HG03575 (cell line): ENCODE measurements at regions not wholly inside any gene's neighbourhood (a gene's known extent, or its start where the extent isn't known, plus 50 kb on each side); places are given as distances from the start of the nearest gene placed in this dataset.

Source experiments
- ATAC-seq: cut with Tn5 transposase; IDR thresholded peaks from one replicate; pipeline ENCODE4 v1.9.1; 2021; ENCODE audit not compliant: unreplicated experiment, insufficient number of reproducible peaks, low FRiP score; ENCODE audit errors: extremely low read depth

DNA sequence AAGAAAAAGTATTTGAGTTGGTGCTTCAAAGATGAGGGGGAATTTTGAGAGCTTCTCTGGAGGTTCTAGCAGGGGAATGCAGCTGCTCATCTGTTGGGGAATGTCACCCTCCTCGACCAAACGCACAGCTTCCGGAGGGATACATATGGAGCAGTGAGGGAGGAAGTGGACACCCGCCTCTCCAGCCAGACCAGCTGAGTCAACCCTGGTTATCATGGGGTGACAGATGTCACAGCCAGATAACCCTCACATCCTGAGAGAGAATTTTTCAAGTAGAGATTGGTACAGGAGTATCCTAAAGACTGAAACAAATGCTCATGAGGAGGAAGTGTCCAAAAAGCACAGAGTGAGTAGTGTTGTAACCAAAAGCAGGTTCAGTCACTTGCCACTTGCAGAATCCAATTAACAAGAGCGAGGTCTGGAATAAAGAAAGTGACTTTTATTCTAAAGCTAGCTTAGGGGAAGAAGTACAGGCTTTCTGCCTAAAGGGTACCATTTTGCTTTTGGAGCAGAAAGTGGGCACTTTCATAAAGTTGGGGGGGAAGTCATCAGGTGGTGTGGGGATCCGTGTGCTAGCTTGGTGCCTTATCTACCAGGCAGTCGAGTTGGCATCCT, 395.2 kb downstream of the RAD51AP2 start:
- ATAC-seq: no peak

DNA sequence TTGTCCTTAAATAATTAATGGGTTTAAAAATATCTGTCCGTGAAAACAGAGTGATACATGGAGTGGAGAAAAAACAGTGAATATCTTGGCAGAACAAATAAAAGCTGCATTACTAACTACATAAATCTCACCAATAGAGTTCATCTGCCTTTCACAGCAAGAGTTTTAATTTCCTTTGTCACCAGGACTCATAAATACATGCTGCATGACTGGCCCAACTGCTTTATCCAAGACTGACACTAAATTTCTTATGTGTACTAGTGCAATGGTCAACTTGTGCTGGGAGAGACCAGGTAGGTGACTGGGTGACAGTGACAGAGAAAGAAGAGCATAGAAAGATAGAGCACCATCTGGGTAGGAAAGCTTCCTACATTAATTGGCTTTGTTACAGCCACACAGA, 402.8 kb downstream of the RAD51AP2 start:
- no peak for ATAC-seq

DNA sequence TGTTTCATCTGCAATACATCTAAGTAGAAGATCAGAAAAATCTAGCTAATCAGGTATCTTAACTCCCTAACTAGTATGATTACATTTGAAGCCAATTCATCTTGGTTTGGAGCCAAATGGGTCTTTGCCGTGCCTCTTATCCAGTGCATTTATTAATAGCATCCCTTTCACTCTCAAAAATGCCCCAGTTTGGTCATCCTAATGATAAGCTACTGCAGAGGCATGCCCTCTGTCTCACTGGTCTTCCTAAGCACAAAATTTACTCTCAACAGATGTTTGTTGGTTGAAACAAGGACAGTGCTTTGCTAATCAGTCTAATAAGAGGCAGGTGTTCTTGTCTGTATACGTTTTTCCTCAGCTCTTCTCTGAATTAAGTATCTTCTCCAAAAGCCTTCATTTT, 403.2 kb downstream of the RAD51AP2 start:
- no peak for ATAC-seq

DNA sequence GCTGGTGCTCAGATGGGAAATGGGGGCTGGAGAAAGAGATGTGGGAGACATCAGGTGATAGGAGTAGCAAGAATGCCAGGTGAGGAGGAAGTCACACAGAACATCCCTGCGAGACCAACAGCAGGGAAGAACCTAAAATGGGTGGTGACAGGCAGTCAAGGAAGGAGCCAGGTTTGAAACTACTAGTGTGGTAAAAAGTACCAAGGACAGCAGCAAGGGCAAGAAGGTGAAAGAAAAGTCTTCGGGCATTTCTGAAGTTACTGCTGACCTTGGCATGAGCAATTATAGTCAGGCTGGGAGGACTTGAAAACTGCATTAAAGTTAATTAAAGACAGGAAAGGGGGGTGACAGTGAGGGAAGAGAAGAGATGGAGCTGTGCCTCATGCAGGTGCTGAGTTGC, 410.4 kb downstream of the RAD51AP2 start:
- ATAC-seq: no peak

DNA sequence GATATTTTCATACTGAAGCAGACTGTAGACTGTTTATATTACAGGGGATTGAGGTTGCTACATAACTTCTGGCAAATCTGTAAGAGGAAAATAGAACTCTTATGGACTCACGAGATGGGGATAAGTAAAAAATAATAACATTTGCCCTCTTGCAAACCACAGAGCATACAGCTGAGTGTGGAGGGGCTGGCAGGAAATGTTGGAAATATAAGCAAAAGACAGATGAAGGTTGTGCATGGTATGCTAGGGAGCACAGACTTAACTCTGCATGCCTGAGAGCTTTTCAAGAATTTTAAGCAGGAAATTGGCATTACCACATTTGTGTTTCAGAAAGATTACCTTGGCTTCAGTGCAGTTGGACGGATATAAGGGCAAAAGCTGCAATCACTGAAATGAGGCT, 411.1 kb downstream of the RAD51AP2 start:
- no peak for ATAC-seq

DNA sequence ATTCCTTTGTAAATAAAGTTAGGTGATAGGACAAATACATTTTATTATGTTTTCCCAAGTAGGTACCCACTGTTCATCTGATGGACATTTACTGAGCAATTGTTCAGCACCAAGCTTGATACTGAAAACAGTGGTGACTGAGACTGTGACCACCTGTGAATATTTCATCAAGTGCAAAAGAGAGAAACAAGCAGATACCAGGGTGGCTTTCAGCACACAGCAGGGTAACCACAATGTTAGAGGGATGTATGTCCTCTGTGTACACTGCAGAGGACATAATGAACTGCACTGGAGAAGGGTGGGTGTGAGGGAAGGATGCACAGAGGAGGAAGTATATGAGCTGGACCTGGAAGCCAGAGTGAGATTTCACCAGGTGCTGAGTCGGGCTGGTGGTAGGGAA, 411.8 kb downstream of the RAD51AP2 start:
- no peak for ATAC-seq

DNA sequence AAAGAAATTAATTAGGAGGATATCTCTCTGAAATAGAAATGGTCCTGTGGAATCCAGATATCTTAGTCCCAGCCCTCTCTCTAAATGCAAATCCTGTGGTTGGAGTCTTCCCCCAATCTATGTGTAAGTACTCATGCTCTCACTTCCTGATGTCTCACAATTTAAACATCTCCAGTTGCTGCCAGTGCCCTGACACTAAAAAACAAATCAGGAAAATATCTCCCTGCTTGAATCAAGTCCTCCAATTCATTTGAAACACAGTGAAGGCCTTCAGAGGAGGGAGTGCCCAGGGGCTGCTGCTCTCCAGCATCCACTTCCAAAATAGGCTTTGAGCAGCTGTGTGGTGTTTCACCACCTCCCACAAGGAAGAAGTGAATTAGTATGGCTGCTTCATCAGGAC, 413.8 kb downstream of the RAD51AP2 start:
- ATAC-seq: no peak

DNA sequence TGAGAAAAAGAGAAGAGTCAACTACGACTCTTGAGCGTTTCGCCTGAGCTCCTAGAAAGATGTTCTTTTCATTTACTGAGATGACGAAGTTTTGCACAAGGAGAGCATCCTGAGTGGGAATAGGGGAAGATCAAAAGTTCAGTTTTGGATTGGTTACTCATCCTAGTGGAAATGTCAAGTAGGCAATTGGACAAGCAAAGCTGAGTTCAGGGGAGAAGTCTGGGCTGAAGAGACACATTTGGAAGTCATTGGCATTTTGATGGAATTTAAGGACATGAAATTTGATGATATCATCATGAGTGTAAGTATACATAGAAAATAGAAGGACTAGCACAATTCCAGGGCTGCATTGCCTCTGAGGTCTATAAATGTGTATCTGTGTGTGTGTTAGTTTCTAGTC, 416.6 kb downstream of the RAD51AP2 start:
- no peak for ATAC-seq

DNA sequence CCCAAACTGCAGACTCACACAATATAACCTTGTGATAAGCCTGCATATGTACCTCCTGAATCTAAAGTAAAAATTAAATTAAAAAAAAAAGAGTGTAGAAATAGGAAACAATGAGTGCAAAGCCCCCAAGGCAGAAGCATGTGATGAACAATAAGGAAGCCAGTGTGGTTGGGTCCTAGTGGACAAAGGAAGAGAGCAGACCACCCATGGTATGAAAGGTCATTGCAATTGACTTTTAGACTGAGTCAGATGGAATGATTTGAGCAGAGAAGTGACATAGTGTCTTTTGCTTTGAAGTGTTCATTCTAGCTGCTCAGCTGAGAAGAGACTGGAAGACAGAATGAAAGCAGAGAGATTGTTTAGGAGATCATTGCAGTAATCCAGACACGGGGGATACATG, 417.1 kb downstream of the RAD51AP2 start:
- no peak for ATAC-seq

DNA sequence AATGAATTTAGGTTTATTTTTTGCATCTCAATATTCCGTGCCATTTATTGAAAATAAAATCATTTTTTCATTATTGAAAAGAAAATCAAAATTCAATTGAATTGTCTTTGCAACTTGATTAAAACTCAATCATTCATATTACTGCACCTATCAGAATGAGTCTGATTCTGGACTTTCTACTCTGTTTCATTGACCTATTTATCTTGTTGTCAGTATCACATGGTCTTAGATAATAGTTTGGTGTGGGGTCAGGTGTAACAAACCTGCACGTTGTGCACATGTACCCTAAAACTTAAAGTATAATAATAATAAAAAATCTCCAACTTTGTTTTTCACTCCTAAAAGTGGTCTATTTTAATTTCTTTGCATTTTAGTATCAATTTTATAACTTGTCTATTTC, 422.9 kb downstream of the RAD51AP2 start:
- ATAC-seq: no peak

DNA sequence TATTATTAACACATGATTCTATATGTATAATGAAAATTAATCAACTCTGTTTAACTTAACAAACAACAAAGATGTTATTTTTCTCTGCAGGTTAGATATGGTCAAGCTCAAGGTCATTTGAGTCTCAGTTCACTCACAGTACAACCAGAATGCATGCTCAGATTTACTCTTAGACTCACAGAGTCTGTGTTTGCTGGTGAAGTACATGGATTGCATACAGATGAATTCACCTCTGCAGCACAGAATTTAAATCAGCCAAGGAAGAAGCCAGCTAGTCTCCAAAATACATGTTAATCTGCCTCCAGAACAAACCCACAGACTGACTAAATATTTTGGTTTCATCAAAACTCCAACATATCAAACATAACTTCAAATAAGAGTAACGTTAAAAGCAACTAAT, 424.5 kb downstream of the RAD51AP2 start:
- no peak for ATAC-seq

DNA sequence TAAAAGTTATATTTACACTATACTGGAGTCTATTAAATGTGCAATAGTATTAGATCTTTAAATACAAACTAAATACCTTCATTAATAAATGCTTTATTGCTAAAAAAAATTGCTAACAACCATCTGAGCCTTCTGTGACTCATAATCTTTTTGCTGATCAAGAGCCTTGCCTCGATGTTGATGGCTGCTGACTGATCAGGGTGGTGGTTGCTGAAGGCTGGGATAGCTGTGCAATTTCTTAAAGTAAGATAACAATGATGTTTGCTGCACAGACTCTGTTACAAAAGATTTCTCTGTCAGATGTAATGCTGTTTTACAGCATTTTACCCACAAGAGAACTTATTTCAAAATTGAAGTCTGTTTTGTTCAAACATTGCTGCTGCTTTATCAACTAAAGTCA, 421.4 kb upstream of the CYRIA start:
- ATAC-seq: no peak

DNA sequence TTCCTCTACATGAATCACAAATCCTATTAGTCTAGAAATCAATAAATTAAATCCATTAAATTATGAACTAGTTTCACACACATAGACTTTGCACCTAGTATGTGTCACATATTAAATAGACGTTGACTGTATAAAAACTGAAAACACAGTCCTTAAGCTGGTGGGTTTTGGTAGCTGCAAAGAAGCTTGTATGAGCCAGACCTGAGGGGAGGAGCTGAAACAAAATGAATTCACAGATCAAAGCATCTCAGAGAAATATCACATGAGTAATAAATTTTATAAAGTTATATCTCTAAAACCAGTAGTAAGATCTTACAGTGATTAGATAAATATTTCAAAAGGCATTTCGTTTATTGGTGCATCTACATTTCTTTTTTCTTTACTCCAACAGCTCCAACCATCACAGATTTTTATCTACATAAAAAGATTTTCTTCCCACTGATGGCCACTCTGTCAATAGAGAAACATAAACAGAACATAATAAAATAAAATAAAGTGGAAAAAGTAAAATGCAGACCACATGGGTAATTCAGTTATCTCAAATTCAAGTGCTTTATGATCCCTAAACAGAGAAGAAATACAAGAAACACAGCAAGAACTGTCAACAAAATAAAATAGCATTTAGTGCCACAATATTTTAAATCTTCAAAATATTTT, 420.0 kb upstream of the CYRIA start:
- no peak for ATAC-seq

DNA sequence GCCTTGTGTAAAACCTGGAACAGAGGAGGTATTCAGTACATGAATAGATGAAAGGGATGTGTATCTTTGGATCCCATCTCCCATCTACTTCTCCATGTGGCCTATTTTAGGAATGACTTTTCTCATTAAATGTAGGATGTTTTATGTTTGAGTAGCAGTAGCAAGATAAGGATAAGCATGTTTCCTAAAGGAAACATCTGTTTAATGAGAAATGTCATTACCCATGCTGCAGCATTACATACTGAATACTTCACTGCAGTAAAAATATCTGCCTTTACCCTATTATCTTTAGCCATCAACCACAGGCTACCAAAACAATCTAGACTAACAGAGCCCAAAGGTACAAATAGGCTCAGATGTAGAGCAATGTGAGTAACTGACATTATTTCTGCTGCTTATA, 419.2 kb upstream of the CYRIA start:
- ATAC-seq: no peak

DNA sequence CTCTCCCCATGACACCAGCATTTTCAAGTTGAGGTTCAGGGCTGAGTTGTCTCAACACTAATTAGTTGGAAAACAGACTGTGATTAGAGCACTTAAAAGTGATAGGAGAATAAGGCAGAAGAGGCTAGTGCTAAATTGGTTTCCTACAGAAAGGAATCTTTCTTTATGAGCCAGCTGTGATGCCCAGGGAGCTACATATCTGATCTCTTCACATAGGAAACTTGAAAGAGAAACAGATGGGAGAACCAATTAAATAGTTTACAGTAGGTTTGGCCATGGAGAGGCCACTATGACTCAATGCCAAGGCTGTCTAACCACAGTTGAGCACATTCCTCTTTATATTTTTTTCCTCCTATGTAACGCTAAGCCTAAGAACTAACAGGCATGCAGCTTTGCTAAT, 418.3 kb upstream of the CYRIA start:
- ATAC-seq: no peak

DNA sequence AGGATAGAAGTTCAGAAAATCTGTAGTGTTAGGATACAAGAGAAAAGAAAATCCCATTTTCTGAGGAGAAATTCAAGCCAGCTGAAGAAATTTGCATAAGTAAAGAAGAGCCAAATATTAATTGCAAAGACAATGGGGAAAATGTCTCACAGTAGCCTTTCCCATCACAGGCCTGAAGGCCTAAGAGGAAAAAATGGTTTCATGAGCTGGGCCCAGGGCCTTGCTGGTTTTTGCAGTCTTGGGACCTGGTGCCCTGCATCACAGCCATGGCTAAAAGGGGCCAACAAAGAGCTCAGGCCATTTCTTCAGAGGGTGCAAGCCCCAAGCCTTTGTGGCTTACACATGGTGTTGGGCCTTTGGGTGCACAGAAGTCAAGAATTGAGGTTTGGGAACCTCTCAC, 413.6 kb upstream of the CYRIA start:
- ATAC-seq: no peak

DNA sequence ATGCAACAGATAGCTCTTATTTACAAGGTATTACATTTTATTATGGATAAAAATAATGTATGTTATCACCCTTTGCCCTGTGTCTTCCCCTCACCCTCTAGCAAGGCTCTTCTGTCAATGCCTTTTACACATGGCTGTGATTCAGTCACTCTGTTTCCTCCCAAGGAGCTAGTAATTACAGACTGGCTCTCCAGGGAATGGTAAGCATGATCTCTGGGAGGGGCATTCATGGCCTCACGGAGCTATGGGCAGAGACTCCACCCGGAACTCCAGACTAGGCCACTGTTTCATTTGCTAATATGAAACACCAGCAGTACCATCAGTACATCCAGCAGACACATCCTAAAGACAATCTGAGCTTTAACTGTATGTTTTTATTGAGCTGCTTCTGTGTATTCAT, 410.9 kb upstream of the CYRIA start:
- ATAC-seq: no peak

DNA sequence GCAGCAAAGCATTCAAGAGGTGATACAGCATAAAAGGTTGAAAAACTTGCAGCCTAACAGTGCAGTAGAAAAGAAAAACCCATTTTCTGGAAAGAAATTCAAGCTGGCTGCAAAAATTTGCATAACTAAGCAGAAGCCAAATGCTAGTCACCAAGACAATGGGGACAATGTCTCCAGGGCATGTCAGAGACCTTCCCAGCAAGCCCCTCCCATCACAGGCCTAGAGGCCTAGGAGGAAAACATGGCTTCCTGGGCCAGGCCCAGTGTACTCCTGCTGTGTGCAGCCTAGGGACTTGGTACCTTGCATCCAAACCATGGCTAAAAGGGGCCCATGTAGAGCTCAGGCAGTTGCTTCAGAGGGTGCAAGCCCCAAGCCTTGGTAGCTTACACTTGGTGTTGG, 405.1 kb upstream of the CYRIA start:
- no peak for ATAC-seq

DNA sequence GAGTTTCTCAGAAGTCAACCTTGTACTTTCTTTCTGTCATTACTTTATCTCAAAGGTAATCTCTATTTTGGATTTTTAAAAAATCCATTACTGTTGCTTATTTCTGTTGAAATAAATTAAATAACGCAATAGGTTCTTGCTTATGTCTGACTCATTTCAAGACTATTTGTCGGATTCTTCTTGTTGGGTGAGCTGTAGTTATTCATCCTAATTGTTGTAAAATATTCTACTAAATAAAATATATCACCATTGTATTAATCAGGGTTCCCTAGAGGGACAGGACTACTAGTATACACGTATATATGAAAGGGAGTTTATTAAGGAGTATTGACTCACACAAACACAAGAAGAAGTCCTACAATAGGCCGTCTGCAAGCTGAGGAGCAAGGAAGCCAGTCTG, 403.9 kb upstream of the CYRIA start:
- no peak for ATAC-seq

DNA sequence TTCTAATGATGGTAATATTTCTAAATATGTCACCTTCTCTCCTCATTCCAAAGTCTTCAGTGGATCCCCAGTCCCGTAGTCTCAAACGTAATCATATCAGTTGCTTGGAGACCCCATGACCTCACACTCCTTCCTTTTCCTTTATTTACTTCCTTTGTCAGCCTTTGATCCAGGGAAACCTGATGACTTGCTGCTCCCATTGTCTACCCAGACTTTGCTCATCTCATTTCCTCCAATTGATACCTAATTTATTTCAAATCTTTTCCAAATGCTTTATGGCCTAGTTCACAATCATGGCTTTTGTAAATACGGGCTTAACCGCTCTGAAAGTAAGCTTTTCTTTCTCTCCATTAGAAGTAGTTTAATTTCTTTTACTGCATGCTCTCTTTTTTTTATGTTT, 402.4 kb upstream of the CYRIA start:
- ATAC-seq: no peak

DNA sequence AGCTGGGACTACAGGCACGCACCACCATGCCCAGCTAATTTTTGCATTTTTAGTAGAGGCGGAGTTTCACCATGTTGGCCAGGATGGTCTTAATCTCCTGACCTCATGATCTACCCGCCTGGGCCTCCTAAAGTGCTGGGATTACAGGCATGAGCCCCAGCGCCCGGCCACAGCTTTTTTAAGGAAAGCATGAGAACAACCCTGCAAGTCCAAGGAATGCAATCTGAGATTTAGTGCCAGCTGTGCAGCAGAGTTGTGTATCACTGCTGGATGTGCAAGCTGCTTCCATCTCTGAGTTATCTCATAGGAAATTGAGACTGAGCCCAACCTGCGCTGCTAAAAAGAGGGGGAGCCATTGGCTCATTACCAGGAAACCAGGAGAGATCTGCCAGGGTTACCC, 399.9 kb upstream of the CYRIA start:
- no peak for ATAC-seq
